A673 (cell line): ENCODE measurements at regions not wholly inside any gene's neighbourhood (a gene's known extent, or its start where the extent isn't known, plus 50 kb on each side); places are given as distances from the start of the nearest gene placed in this dataset.

Experiments used
- CTCF ChIP-seq: fragments of 300-800, 200-600 bp; sonication (generic); conservative IDR thresholded peaks from 2 replicates; pipeline ENCODE4 v1.5.1; 2017; ENCODE audit warnings: low read depth, mild to moderate bottlenecking, antibody characterized with exemption, low read length, moderate library complexity, mixed read lengths
- EZH2 ChIP-seq: fragments of 200-600 bp; sonication (generic); IDR thresholded peaks from 2 replicates; pipeline ENCODE4 v1.6.1; 2017; ENCODE audit warnings: borderline replicate concordance, low read depth, mild to moderate bottlenecking, mixed read lengths, antibody characterized with exemption, low read length; ENCODE audit not compliant: poor library complexity, severe bottlenecking

DNA sequence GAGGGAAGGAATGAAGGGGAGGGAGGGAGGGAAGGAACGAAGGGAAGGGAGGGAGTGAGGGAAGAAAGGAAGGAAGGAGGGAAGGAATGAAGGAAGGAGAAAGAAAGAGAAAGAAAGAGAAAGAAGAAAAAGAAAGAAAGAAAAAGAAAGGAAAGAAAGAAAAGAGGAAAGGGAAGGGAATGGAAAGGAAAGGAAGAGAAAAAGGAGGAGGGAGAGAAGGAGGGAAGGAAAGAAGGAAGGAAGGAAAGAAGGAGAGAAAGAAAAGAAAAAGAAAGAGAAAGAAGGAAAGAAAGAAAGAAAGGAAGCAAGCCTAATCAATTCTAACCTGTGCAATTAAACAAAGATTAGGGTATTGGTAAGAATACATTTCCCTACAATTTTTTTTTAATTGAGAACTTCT is 238.6 kb downstream of the PYDC2 start:
- no peak for TF ChIP-seq EZH2
- no peak for TF ChIP-seq CTCF
